VCaP (cell line): ENCODE measurements at regions not wholly inside any gene's neighbourhood (a gene's known extent, or its start where the extent isn't known, plus 50 kb on each side); places are given as distances from the start of the nearest gene placed in this dataset.

Experiments used
- H3K27ac ChIP-seq: fragments of 450-650 bp; 2 replicates; pipeline ENCODE4 v1.5.1; 2017
- TF ChIP-seq, protein P1 (sequence below): fragments of 450-650 bp; conservative IDR thresholded peaks from 2 replicates; pipeline ENCODE4 v1.5.1; 2017; ENCODE audit warnings: mild to moderate bottlenecking, moderate library complexity

DNA sequence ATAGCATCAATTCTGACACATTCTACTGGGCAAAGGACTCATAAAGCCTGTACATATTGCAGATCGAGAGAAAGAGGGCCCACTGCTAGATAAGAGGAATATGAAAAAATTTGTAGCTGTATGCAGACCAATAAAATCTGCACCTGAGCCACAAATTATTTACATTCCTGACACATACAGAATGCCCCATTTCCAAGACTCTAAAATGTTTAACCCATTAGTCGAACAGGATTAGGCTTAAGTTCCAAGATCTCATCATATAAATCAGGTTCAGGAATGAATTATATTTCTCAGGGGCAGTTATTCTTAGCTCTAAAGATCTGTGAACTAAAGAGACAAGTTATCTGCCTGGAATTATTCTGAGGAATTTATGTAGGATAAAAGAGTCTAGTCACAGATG lies 1615.8 kb downstream of the ARAP2 start:
- TF ChIP-seq, protein P1, sequence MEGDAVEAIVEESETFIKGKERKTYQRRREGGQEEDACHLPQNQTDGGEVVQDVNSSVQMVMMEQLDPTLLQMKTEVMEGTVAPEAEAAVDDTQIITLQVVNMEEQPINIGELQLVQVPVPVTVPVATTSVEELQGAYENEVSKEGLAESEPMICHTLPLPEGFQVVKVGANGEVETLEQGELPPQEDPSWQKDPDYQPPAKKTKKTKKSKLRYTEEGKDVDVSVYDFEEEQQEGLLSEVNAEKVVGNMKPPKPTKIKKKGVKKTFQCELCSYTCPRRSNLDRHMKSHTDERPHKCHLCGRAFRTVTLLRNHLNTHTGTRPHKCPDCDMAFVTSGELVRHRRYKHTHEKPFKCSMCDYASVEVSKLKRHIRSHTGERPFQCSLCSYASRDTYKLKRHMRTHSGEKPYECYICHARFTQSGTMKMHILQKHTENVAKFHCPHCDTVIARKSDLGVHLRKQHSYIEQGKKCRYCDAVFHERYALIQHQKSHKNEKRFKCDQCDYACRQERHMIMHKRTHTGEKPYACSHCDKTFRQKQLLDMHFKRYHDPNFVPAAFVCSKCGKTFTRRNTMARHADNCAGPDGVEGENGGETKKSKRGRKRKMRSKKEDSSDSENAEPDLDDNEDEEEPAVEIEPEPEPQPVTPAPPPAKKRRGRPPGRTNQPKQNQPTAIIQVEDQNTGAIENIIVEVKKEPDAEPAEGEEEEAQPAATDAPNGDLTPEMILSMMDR: no peak
- H3K27ac ChIP-seq: no peak overlapping the region

DNA sequence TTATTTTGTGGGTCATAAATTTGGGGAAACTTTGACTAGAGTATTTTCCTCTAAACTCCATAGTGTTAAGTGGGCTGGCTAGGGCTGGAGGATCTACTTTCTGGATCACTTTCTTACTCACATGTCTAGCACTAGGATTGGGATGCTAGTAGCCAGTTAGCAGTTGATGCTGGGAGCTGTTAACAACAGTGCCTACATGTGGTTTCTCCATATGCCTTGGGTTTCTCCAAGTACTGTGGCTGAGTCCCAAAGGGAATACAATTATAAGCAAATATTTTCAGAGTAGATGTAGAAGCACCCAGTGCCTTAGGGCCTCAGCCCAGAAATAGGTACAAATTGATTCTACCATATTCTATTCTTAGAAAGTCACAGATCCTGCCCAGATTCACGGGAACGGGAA lies 1614.9 kb downstream of the ARAP2 start:
- H3K27ac ChIP-seq: no peak overlapping the region
- TF ChIP-seq, protein P1: no peak

DNA sequence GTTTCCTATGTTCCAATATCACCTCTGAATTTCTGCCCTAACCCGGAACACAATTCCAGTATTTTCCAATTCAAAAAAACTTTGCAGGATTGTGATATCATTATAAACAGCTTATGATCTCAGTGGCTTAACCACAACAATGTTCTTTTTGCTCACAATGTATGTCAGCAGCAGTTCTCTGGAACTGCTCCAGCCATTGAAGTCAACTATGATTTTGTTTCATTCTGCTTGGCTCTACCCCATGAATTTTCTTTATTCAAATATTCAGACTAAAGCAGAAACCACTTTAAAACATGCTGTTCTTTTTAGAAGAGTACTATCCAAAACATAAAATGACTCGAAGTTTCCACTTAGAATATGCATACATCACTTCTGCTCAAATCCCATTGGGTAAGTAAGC lies 1611.1 kb downstream of the ARAP2 start:
- no peak overlapping the region for H3K27ac ChIP-seq
- TF ChIP-seq, protein P1: no peak

DNA sequence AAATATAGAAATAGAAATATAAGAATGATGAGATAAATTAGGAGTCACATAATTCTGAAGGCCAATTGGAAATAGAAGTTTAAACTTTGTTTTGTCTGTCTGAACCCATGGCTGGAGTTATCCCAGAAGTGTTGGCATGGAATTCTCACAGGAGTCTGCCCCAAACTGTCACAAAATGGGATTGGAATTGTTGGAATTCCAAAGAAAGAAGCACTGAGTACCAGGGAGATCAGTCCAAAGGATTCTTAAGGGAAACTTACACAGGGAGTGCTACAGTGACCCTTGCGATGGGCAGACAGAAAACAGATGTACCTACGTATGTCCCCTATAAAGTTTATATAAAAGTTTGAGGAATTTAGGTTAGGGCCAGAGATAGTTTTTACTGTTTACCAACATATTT lies 1607.7 kb downstream of the ARAP2 start:
- no peak overlapping the region for H3K27ac ChIP-seq
- TF ChIP-seq, protein P1: no peak

DNA sequence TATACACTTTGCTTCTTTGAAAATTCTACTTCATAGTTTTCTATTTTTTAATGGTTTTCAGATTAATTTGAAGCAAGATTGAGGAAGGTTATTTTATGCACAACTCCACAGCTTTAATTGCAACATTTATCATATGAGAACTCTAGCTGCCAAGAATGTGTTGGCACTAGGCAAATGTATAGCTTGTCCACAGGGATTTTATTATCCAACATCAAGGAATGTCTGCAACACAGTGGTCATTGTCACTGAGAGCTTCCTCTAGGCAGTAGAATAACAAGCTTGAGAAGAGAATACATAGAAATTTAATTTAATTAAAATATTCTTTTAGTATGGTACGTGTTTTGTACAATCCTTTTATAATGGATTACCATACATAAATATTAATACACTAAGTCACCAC lies 1600.8 kb downstream of the ARAP2 start:
- H3K27ac ChIP-seq: no peak overlapping the region
- TF ChIP-seq, protein P1: no peak

DNA sequence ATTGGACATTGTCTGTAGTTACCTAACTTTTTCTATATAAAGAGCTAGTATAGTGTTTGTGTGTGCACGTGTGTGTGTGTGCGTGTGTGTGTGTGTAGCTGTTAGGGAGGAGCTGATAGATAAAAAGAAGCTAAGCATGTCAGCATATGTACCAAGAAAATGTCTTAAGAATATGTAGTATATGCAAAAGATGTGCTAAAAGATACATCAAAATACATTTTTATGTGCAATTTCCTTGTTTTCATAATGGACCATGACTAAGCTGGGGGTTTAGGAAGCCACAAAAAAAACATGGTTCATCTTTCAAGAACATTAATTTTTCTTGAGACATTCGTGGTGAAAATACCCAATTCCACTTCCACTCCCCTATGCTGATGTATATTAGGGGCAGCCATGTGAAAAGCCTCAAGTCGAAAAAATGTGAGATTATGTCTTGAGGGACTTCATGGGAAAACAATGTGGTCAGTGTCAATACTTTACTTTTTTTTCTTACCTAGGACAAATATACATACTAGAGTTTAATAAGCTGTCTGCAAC lies 1599.7 kb downstream of the ARAP2 start:
- TF ChIP-seq, protein P1: no peak
- H3K27ac ChIP-seq: no peak overlapping the region

DNA sequence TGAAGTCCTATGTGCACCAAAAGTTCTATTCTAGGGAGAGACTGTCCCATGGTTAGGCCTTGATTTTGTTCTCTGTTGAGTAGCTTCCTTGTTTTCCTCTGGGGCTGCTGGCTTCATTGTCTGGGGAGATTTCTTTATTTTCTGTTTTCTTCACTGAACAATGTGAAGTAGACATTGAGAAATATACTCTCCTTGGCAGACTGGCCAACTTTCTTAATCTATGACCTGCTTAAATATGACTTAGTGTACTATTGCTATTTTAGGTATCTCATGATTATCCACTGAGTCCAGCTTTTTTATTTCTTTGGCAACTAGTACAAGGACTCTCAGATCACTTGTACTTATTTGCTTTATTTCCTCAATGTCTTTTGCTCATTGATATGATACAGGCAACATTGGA lies 1594.6 kb downstream of the ARAP2 start:
- H3K27ac ChIP-seq: no peak overlapping the region
- TF ChIP-seq, protein P1: no peak
